HEK293 (cell line): ENCODE measurements at regions not wholly inside any gene's neighbourhood (a gene's known extent, or its start where the extent isn't known, plus 50 kb on each side); places are given as distances from the start of the nearest gene placed in this dataset.

Experiments
- CTCF ChIA-PET: fragments of 350-600 bp; formaldehyde crosslinking; extraction: SDS; loops from one replicate; lab custom pipeline; 2021; ENCODE audit warnings: antibody characterized with exemption; lab: Yijun Ruan, JAX
- POLR2A ChIA-PET: fragments of 300-600 bp; formaldehyde crosslinking; extraction: SDS; loops from one replicate; lab custom pipeline; 2020; ENCODE audit warnings: antibody characterized with exemption, inconsistent platforms; lab: Yijun Ruan, JAX
- H3K27ac ChIP-seq: fragments of 200-500 bp; sonication (Bioruptor generic); 2 replicates; pipeline ENCODE4 v1.5.1; 2014; ENCODE audit warnings: low read depth, low read length, control low read depth, inconsistent platforms; ENCODE audit errors: extremely low read depth
- H3K36me3 ChIP-seq, 2 experiments: fragments of 200-500 bp in 1 of 2; sonication (Bioruptor generic) in 1 of 2; 1 replicate in 1 of 2; 2 replicates in 1 of 2; pipeline ENCODE4 v1.5.1; 2014 to 2017; ENCODE audit warnings: inconsistent platforms in 2 of 2, low read length in 2 of 2; ENCODE audit not compliant: control insufficient read depth in 2 of 2, insufficient read depth in 1 of 2
- H3K4me1 ChIP-seq: fragments of 200-500 bp; sonication (Bioruptor generic); 2 replicates; pipeline ENCODE4 v1.5.1; 2014; ENCODE audit warnings: mild to moderate bottlenecking, low read length, inconsistent platforms; ENCODE audit not compliant: control insufficient read depth, insufficient read depth
- H3K4me3 ChIP-seq: 2 replicates; pipeline ENCODE4 v1.5.1; 2011; ENCODE audit warnings: low read depth, mild to moderate bottlenecking, control low read depth, low read length, moderate library complexity
- H3K9me3 ChIP-seq: fragments of 200-500 bp; sonication (Bioruptor generic); 2 replicates; pipeline ENCODE4 v1.5.1; 2014; ENCODE audit warnings: low read depth, low read length, inconsistent platforms; ENCODE audit not compliant: control insufficient read depth, insufficient read depth
- HOXC10 ChIP-seq: sonication (generic); formaldehyde crosslinking; IDR thresholded peaks from 2 replicates; pipeline ENCODE4 v1.8.1; 2023; ENCODE audit warnings: mild to moderate bottlenecking, missing genetic modification reagents
- TCF7L2 ChIP-seq: IDR thresholded peaks from 2 replicates; pipeline ENCODE4 v1.6.1; 2011; ENCODE audit warnings: low read depth, mild to moderate bottlenecking, inconsistent platforms, low read length, moderate library complexity, borderline replicate concordance
- ZEB2 ChIP-seq: fragments of 450-650 bp; formaldehyde crosslinking; IDR thresholded peaks from 2 replicates; pipeline ENCODE4 v1.5.1; 2016; ENCODE audit warnings: missing biosample characterization, missing genetic modification characterization
- ZFHX2 ChIP-seq: fragments of 450-650 bp; formaldehyde crosslinking; conservative IDR thresholded peaks from 2 replicates; pipeline ENCODE4 v1.5.1; 2016; ENCODE audit warnings: missing biosample characterization, missing genetic modification characterization
- ZNF112 ChIP-seq: fragments of 450-650 bp; formaldehyde crosslinking; IDR thresholded peaks from 2 replicates; pipeline ENCODE4 v1.5.0; 2017; ENCODE audit warnings: missing biosample characterization, missing genetic modification characterization
- ZNF157 ChIP-seq: fragments of 450-650 bp; formaldehyde crosslinking; IDR thresholded peaks from 2 replicates; pipeline ENCODE4 v1.5.1; 2016; ENCODE audit warnings: missing biosample characterization, missing genetic modification characterization
- ZNF175 ChIP-seq: fragments of 450-650 bp; formaldehyde crosslinking; IDR thresholded peaks from 2 replicates; pipeline ENCODE4 v1.5.1; 2016; ENCODE audit warnings: missing biosample characterization, missing genetic modification characterization
- ZNF530 ChIP-seq: fragments of 450-650 bp; formaldehyde crosslinking; IDR thresholded peaks from 2 replicates; pipeline ENCODE4 v1.5.1; 2016; ENCODE audit warnings: low read depth, missing biosample characterization, missing genetic modification characterization
- ZNF558 ChIP-seq: fragments of 450-650 bp; formaldehyde crosslinking; IDR thresholded peaks from 2 replicates; pipeline ENCODE4 v1.5.1; 2016; ENCODE audit warnings: missing biosample characterization, missing genetic modification characterization
- ZNF747 ChIP-seq: fragments of 450-650 bp; formaldehyde crosslinking; IDR thresholded peaks from 2 replicates; pipeline ENCODE4 v1.5.1; 2016; ENCODE audit warnings: missing biosample characterization, missing genetic modification characterization
- ZNF785 ChIP-seq: fragments of 450-650 bp; formaldehyde crosslinking; IDR thresholded peaks from 2 replicates; pipeline ENCODE4 v1.5.1; 2016; ENCODE audit warnings: missing biosample characterization, missing genetic modification characterization
- TF ChIP-seq, protein P1 (sequence below): fragments of 450-650 bp; formaldehyde crosslinking; IDR thresholded peaks from 2 replicates; pipeline ENCODE4 v1.5.1; 2016; ENCODE audit warnings: missing biosample characterization, missing genetic modification characterization, low read depth
- TF ChIP-seq, protein P2 (sequence below): fragments of 450-650 bp; formaldehyde crosslinking; IDR thresholded peaks from 2 replicates; pipeline ENCODE4 v1.5.1; 2016; ENCODE audit warnings: missing biosample characterization, missing genetic modification characterization
- TF ChIP-seq, protein P3 (sequence below): fragments of 450-650 bp; formaldehyde crosslinking; conservative IDR thresholded peaks from 2 replicates; pipeline ENCODE4 v1.5.1; 2016; ENCODE audit warnings: low read depth, missing biosample characterization, missing genetic modification characterization
- TF ChIP-seq, protein P4 (sequence below): fragments of 450-650 bp; formaldehyde crosslinking; IDR thresholded peaks from 2 replicates; pipeline ENCODE4 v1.5.1; 2017; ENCODE audit warnings: missing biosample characterization, missing genetic modification characterization

DNA sequence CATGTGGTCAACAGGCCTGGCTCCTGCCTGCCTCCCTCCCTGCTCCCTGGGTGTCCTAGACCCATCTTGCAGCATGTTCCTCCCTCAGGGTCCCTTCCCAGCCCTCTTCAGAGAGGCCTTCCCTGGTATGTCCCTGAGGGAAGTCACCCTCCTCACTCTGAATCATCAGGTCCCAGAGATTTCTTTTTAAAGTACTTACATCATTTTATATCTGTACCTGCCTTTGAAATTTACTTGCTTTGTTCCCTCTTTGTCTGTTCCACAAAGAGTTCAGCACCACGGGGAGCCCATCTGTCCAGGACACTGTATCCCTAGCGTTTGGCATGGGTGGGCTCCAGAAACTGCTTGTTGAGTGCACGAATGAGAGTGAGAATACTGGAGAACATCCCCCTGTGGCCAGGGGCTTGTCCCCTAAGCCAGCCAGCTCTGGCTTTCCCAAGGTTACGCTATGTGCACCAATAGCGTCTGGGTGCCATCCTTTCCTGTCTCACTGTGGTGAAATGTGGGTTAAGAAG is 50.6 kb upstream of the IGFBP3 start (continued):
- TF ChIP-seq, protein P1, sequence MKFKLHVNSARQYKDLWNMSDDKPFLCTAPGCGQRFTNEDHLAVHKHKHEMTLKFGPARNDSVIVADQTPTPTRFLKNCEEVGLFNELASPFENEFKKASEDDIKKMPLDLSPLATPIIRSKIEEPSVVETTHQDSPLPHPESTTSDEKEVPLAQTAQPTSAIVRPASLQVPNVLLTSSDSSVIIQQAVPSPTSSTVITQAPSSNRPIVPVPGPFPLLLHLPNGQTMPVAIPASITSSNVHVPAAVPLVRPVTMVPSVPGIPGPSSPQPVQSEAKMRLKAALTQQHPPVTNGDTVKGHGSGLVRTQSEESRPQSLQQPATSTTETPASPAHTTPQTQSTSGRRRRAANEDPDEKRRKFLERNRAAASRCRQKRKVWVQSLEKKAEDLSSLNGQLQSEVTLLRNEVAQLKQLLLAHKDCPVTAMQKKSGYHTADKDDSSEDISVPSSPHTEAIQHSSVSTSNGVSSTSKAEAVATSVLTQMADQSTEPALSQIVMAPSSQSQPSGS, result no peak
- TF ChIP-seq TCF7L2 (no peak), ZNF747 (tag by site-specific recombination) (no peak)

DNA sequence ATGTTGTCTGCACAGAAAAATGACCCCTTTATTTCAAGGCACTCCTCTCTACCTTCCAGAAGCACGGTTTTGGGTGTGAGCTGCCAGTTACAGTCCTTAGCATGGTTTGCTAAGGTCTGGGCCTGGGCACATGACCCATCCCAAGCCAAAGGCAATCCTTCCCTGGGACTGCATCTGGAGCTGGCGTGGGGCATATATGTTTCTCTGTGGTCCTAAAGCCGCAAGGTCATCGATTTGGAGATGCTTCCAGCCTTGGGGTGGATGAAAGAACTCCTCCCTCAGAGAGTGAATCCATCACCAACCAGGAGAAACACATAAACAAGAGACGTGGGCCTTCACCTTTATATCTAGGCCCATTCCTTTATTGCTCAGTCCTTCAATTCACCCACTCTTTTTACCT is 50.1 kb upstream of the IGFBP3 start:
- ChIA-PET POLR2A (no interaction called here), CTCF (no interaction called here)
- TF ChIP-seq, protein P2, sequence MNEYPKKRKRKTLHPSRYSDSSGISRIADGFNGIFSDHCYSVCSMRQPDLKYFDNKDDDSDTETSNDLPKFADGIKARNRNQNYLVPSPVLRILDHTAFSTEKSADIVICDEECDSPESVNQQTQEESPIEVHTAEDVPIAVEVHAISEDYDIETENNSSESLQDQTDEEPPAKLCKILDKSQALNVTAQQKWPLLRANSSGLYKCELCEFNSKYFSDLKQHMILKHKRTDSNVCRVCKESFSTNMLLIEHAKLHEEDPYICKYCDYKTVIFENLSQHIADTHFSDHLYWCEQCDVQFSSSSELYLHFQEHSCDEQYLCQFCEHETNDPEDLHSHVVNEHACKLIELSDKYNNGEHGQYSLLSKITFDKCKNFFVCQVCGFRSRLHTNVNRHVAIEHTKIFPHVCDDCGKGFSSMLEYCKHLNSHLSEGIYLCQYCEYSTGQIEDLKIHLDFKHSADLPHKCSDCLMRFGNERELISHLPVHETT (tag by site-specific recombination), result no peak
- TF ChIP-seq, protein P3, sequence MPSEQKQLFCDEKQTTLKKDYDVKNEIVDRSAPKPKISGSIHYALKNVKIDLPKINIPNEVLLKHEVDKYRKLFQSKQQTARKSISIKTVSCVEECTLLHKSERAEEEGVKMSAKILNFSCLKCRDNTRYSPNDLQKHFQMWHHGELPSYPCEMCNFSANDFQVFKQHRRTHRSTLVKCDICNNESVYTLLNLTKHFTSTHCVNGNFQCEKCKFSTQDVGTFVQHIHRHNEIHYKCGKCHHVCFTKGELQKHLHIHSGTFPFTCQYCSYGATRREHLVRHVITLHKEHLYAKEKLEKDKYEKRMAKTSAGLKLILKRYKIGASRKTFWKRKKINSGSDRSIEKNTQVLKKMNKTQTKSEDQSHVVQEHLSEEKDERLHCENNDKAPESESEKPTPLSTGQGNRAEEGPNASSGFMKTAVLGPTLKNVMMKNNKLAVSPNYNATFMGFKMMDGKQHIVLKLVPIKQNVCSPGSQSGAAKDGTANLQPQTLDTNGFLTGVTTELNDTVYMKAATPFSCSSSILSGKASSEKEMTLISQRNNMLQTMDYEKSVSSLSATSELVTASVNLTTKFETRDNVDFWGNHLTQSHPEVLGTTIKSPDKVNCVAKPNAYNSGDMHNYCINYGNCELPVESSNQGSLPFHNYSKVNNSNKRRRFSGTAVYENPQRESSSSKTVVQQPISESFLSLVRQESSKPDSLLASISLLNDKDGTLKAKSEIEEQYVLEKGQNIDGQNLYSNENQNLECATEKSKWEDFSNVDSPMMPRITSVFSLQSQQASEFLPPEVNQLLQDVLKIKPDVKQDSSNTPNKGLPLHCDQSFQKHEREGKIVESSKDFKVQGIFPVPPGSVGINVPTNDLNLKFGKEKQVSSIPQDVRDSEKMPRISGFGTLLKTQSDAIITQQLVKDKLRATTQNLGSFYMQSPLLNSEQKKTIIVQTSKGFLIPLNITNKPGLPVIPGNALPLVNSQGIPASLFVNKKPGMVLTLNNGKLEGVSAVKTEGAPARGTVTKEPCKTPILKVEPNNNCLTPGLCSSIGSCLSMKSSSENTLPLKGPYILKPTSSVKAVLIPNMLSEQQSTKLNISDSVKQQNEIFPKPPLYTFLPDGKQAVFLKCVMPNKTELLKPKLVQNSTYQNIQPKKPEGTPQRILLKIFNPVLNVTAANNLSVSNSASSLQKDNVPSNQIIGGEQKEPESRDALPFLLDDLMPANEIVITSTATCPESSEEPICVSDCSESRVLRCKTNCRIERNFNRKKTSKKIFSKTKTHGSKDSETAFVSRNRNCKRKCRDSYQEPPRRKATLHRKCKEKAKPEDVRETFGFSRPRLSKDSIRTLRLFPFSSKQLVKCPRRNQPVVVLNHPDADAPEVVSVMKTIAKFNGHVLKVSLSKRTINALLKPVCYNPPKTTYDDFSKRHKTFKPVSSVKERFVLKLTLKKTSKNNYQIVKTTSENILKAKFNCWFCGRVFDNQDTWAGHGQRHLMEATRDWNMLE (tag by site-specific recombination), result no peak
- no peak for TF ChIP-seq ZNF157 (tag by site-specific recombination)
- TF ChIP-seq, protein P4, sequence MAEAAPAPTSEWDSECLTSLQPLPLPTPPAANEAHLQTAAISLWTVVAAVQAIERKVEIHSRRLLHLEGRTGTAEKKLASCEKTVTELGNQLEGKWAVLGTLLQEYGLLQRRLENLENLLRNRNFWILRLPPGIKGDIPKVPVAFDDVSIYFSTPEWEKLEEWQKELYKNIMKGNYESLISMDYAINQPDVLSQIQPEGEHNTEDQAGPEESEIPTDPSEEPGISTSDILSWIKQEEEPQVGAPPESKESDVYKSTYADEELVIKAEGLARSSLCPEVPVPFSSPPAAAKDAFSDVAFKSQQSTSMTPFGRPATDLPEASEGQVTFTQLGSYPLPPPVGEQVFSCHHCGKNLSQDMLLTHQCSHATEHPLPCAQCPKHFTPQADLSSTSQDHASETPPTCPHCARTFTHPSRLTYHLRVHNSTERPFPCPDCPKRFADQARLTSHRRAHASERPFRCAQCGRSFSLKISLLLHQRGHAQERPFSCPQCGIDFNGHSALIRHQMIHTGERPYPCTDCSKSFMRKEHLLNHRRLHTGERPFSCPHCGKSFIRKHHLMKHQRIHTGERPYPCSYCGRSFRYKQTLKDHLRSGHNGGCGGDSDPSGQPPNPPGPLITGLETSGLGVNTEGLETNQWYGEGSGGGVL (tag by site-specific recombination), result no peak
- TF ChIP-seq ZNF530, result no peak
- no peak for TF ChIP-seq ZNF175 (tag by site-specific recombination)
- no peak for TF ChIP-seq ZEB2 (tag by site-specific recombination)
- TF ChIP-seq ZFHX2 (tag by site-specific recombination), result no peak
- no peak for TF ChIP-seq ZNF112 (tag by site-specific recombination)
- no peak for TF ChIP-seq HOXC10 (CRISPR knock-in tag)
- no peak for TF ChIP-seq ZNF558 (tag by site-specific recombination)
- no peak for TF ChIP-seq ZNF785
- Histone ChIP-seq H3K27ac (no peak overlapping the region), H3K9me3 (no peaks in the 10 kb centered on the region), H3K4me3 (no peak overlapping the region), H3K4me1 (no peaks in the 10 kb centered on the region), H3K36me3 (no peaks in the 10 kb centered on the region)
